ENCODE measurements at regions not wholly inside any gene's neighbourhood (a gene's known extent, or its start where the extent isn't known, plus 50 kb on each side); places are given as distances from the start of the nearest gene placed in this dataset.

GRCh38 chr10:120392245-120392644 lies 64.8 kb upstream of the PLPP4 start:
- TF ChIP-seq CTCF (IDR thresholded peaks at IDR 0.05; ENCODE audit: borderline replicate concordance, control extremely low read depth, extremely low read depth, insufficient read depth, missing control alignments) = no peak
- in situ Hi-C loops (cut with MboI; ENCODE audit: low sequenced_read_pairs, unreplicated experiment) = no loop called here
- no peak for DNase-seq (ENCODE audit: low spot score)

DNA sequence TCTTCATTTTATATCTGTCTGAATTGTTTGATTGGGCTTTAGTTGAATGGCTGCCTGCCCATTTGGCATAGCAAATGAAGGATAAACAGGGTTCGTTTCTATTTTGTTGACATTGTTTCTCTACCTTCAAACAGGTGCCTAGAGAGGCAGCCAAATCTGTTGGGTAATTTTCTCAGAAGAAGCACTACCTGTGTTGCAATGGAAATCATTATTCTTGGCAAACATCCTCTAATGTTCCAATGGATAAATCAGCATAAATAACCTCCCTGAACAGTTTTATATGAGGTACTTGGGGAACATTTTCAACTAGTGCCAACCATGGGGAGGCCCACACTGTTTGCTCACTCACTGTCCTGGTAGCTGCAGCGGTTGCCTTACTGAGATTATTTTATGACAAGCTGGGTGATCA lies 64.4 kb upstream of the PLPP4 start:
- DNase-seq (ENCODE audit: low spot score) = no peak
- in situ Hi-C loops (cut with MboI; ENCODE audit: low sequenced_read_pairs, unreplicated experiment) = no loop called here
- no peak for TF ChIP-seq CTCF (IDR thresholded peaks at IDR 0.05; ENCODE audit: borderline replicate concordance, control extremely low read depth, extremely low read depth, insufficient read depth, missing control alignments)

- in situ Hi-C loops (cut with MboI; ENCODE audit: low sequenced_read_pairs, unreplicated experiment) = no loop called here
- no peak for DNase-seq (ENCODE audit: low spot score)
- TF ChIP-seq CTCF (IDR thresholded peaks at IDR 0.05; ENCODE audit: borderline replicate concordance, control extremely low read depth, extremely low read depth, insufficient read depth, missing control alignments) = no peak
Observed at GRCh38 chr10:120394446-120394845, 62.6 kb upstream of the PLPP4 start.

GRCh38 chr10:120396228-120396627 lies 60.8 kb upstream of the PLPP4 start:
- TF ChIP-seq CTCF (IDR thresholded peaks at IDR 0.05; ENCODE audit: borderline replicate concordance, control extremely low read depth, extremely low read depth, insufficient read depth, missing control alignments) = no peak
- no peak for DNase-seq (ENCODE audit: low spot score)
- in situ Hi-C loops (cut with MboI; ENCODE audit: low sequenced_read_pairs, unreplicated experiment) = no loop called here

DNA sequence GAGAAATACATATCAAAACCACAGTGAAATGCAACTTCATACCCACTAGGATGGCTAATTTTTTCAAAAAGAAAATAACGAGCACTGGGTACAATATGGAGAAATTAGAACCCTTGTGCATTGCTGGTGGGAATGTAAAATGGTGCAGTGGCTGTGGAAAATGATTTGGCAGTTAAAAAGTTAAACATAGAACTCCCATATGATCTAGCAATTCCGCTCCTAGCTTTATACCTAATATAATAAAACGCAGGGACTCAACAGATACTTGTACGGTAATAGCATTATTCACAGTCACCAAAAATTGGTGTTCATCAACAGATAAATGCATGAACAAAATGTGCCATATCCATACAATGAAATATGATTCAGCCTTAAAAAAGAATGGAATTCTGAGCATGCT lies 58.8 kb upstream of the PLPP4 start:
- in situ Hi-C loops (cut with MboI; ENCODE audit: low sequenced_read_pairs, unreplicated experiment) = no loop called here
- no peak for DNase-seq (ENCODE audit: low spot score)

GRCh38 chr10:120400601-120401000 lies 56.4 kb upstream of the PLPP4 start:
- TF ChIP-seq CTCF (IDR thresholded peaks at IDR 0.05; ENCODE audit: borderline replicate concordance, control extremely low read depth, extremely low read depth, insufficient read depth, missing control alignments) = no peak
- in situ Hi-C loops (cut with MboI; ENCODE audit: low sequenced_read_pairs, unreplicated experiment) = no loop called here
- no peak for DNase-seq (ENCODE audit: low spot score)

More for the DNA sequence above, 58.8 kb upstream of the PLPP4 start:
- TF ChIP-seq CTCF (IDR thresholded peaks at IDR 0.05; ENCODE audit: borderline replicate concordance, control extremely low read depth, extremely low read depth, insufficient read depth, missing control alignments) = no peak
